GM12878 (cell line): ENCODE measurements at regions not wholly inside any gene's neighbourhood (a gene's known extent, or its start where the extent isn't known, plus 50 kb on each side); places are given as distances from the start of the nearest gene placed in this dataset.

Experiments
- ATAC-seq: fragments of 200-7000 bp; cut with Tn5 transposase; 3 replicates; pipeline ENCODE4 v1.9.1; 2020; ENCODE audit warnings: mild to moderate bottlenecking, moderate library complexity
- BruUV-seq: library from RNA; stranded (reverse); fragments of 400-500 nt; replicated peaks from 2 replicates; lab custom pipeline; 2021; lab: Mats Ljungman, UMichigan
- CTCF ChIA-PET: fragments of 300-600 bp; sonication (Branson Sonifier 250); formaldehyde crosslinking; extraction: SDS; loops from one replicate; lab custom pipeline; 2021; ENCODE audit warnings: inconsistent platforms; lab: Yijun Ruan, JAX
- POLR2A ChIA-PET: fragments of 350-600 bp; formaldehyde crosslinking; extraction: SDS; loops from one replicate; lab custom pipeline; 2021; ENCODE audit warnings: inconsistent platforms; lab: Charles Lee
- RAD21 ChIA-PET: fragments of 300-600 bp; sonication (Branson Sonifier 250); formaldehyde crosslinking; loops from one replicate; lab custom pipeline; 2023; ENCODE audit warnings: antibody characterized with exemption; ENCODE audit not compliant: unreplicated experiment; lab: Charles Lee
- SMC1A ChIA-PET: fragments of 300-600 bp; sonication (Branson Sonifier 250); formaldehyde crosslinking; loops from one replicate; lab custom pipeline; 2023; ENCODE audit not compliant: unreplicated experiment, uncharacterized antibody; lab: Charles Lee
- DNase-seq: peaks from one replicate; pipeline ENCODE4 v3.0.0-alpha.2; 2011; ENCODE audit warnings: low read depth, low spot score
- FAIRE-seq: peaks from 3 replicates; lab custom pipeline; 2011; peaks lifted over from hg19 to GRCh38; lab: Jason Lieb, UNC
- H2AFZ ChIP-seq: 2 replicates; pipeline ENCODE4 v1.6.0; 2011; ENCODE audit warnings: low read depth, low read length, control low read depth; ENCODE audit not compliant: control insufficient read depth
- H3K27ac ChIP-seq: 2 replicates; pipeline ENCODE4 v1.5.1; 2011; ENCODE audit warnings: control low read depth; ENCODE audit not compliant: control insufficient read depth, insufficient read depth
- H3K27me3 ChIP-seq, 2 experiments: replicated peaks in 1 of 2; 2 replicates each; pipeline versions ENCODE4 v1.6.0 to v1.6.1; 2011; ENCODE audit warnings: low read length in 1 of 2; ENCODE audit not compliant: control insufficient read depth in 2 of 2, insufficient read depth in 2 of 2
- H3K36me3 ChIP-seq, 2 experiments: 2 replicates each; pipeline ENCODE4 v1.5.1; 2011; ENCODE audit warnings: low read length in 1 of 2; ENCODE audit not compliant: control insufficient read depth in 2 of 2, insufficient read depth in 2 of 2
- H3K4me1 ChIP-seq: 2 replicates; pipeline ENCODE4 v1.6.1; 2011; ENCODE audit warnings: mild to moderate bottlenecking, low read length, moderate library complexity, mixed read lengths; ENCODE audit not compliant: control insufficient read depth, insufficient read depth
- H3K4me2 ChIP-seq: 2 replicates; pipeline ENCODE4 v1.6.0; 2011; ENCODE audit warnings: control low read depth; ENCODE audit not compliant: control insufficient read depth, insufficient read depth
- H3K4me3 ChIP-seq: fragments of 200-600 bp; sonication (generic); 2 replicates; pipeline ENCODE4 v1.5.1; 2016
- H3K79me2 ChIP-seq: 2 replicates; pipeline ENCODE4 v1.6.0; 2011; ENCODE audit warnings: low read length; ENCODE audit not compliant: control insufficient read depth, insufficient read depth
- H3K9ac ChIP-seq: 2 replicates; pipeline ENCODE4 v1.8.0; 2011; ENCODE audit warnings: low read length, control low read depth, mixed read lengths; ENCODE audit not compliant: control insufficient read depth, insufficient read depth
- H3K9me3 ChIP-seq: replicated peaks from 3 replicates; pipeline ENCODE4 v1.5.1; 2011; ENCODE audit warnings: mild to moderate bottlenecking, low read length; ENCODE audit not compliant: control insufficient read depth, insufficient read depth
- H4K20me1 ChIP-seq: 2 replicates; pipeline ENCODE4 v1.6.0; 2011; ENCODE audit not compliant: control insufficient read depth, insufficient read depth
- ASH2L ChIP-seq: fragments of 300-600, 200-600 bp; sonication (generic); IDR thresholded peaks from 2 replicates; pipeline ENCODE4 v1.6.1; 2017; ENCODE audit warnings: low read depth, mild to moderate bottlenecking, borderline replicate concordance
- BHLHE40 ChIP-seq, 2 experiments: fragments of 450-650 bp in 1 of 2; IDR thresholded peaks; 2 replicates each; pipeline ENCODE4 v1.6.1; 2011 to 2017; ENCODE audit warnings: low read depth in 2 of 2, borderline replicate concordance in 1 of 2, improper control_type of control experiment in 1 of 2, low read length in 1 of 2, mild to moderate bottlenecking in 1 of 2
- CHD2 ChIP-seq: IDR thresholded peaks from 2 replicates; pipeline ENCODE4 v1.6.1; 2011; ENCODE audit warnings: low read depth, low read length, improper control_type of control experiment, borderline replicate concordance
- ELK1 ChIP-seq: IDR thresholded peaks from 2 replicates; pipeline ENCODE4 v1.6.1; 2012; ENCODE audit warnings: low read depth, low read length, improper control_type of control experiment
- SMAD5 ChIP-seq: IDR thresholded peaks from 2 replicates; pipeline ENCODE4 v1.6.1; 2016; ENCODE audit warnings: antibody characterized with exemption, low read depth
- SMC3 ChIP-seq: IDR thresholded peaks from 2 replicates; pipeline ENCODE4 v1.6.1; 2011; ENCODE audit warnings: low read length, improper control_type of control experiment, borderline replicate concordance
- SPI1 ChIP-seq: IDR thresholded peaks from 2 replicates; pipeline ENCODE4 v1.6.1; 2011; ENCODE audit warnings: low read depth, mild to moderate bottlenecking, low read length, moderate library complexity, borderline replicate concordance; ENCODE audit not compliant: insufficient read depth
- SUZ12 ChIP-seq: fragments of 200-600 bp; sonication (generic); IDR thresholded peaks from one replicate; pipeline ENCODE4 v1.6.1; 2018; ENCODE audit warnings: antibody characterized with exemption, mild to moderate bottlenecking; ENCODE audit not compliant: unreplicated experiment
- in situ Hi-C: fragments of 300-500 bp; cut with MboI; formaldehyde crosslinking; loops from 9 replicates; pipeline ENCODE4 v1.14.3; 2018; ENCODE audit warnings: mixed read lengths
- intact Hi-C: fragments of 100-400 bp; cut with micrococcal nuclease; formaldehyde crosslinking; loops from one replicate; pipeline ENCODE4 v1.14.2; 2022; ENCODE audit not compliant: unreplicated experiment

- H3K4me2 ChIP-seq = no peak overlapping the region
- DNase-seq (no peak), ATAC-seq (no peak), FAIRE-seq (no peak)
- no peaks in the 10 kb centered on the region for H3K79me2 ChIP-seq
- H3K27ac ChIP-seq = no peak overlapping the region
- ChIA-PET SMC1A (interaction anchor here (1.0 to 1.9 kb wide), 4 partner anchors 9 to 84 kb away, joined by 3 to 12 read pairs (median 4); no protein-coding TSS in a partner anchor), POLR2A (no interaction called here), RAD21 (interaction anchor here (0.7 kb wide), 1 partner anchor 88 kb away, joined by 3 read pairs; no protein-coding TSS in a partner anchor), CTCF (interaction anchor here (0.5 to 0.9 kb wide), 3 partner anchors 9 to 348 kb away, joined by 3 read pairs; no protein-coding TSS in a partner anchor)
- no peaks in the 10 kb centered on the region for H3K4me1 ChIP-seq
- no peak overlapping the region for H3K4me3 ChIP-seq
- intact Hi-C loops (no loop called here), in situ Hi-C loops (no loop called here)
- no peak overlapping the region for H3K9ac ChIP-seq
- H3K27me3 ChIP-seq = no peaks in the 10 kb centered on the region
- no peaks in the 10 kb centered on the region for H3K36me3 ChIP-seq
- TF ChIP-seq BHLHE40 (IDR thresholded peaks at IDR 0.05; ENCODE audit: borderline replicate concordance in 1 of 2, low read depth in 2 of 2, low read length in 1 of 2) = no peak
- no peak for TF ChIP-seq SPI1
- TF ChIP-seq SMAD5 = no peak
- TF ChIP-seq SUZ12 = no peak
- TF ChIP-seq ASH2L = no peak
- TF ChIP-seq ELK1 = no peak
- TF ChIP-seq CHD2 = no peak
- TF ChIP-seq SMC3 = no peak
- peaks cover 1% of the 10 kb centered on the region; the same call in 2 of the 3 replicates for H3K9me3 ChIP-seq
- H4K20me1 ChIP-seq = no peaks in the 10 kb centered on the region
- no peak overlapping the region for H2AFZ ChIP-seq
- no TSS peak for BruUV-seq
Measured at GRCh38 chr7:22911889-22912288, 89.2 kb upstream of the TOMM7 start.
